ENCODE measurements at regions not wholly inside any gene's neighbourhood (a gene's known extent, or its start where the extent isn't known, plus 50 kb on each side); places are given as distances from the start of the nearest gene placed in this dataset.
A peak's percentile ranks its signal among the peaks of the same experiment; 100 is the strongest.

- H3K4me3 ChIP-seq (ENCODE audit: low read depth, low read length), result peak overlapping the region; percentile 84
- no peak for TF ChIP-seq CTCF (IDR thresholded peaks at IDR 0.05; ENCODE audit: insufficient read depth, low read depth, low read length)
- peak; percentile 98 for DNase-seq (ENCODE audit: low read depth)
These were observed 102.0 kb downstream of the OR2B2 start for GRCh38 chr6:27809939-27810767.

GRCh38 chr6:27809067-27809938 lies 102.9 kb downstream of the OR2B2 start:
- TF ChIP-seq CTCF (IDR thresholded peaks at IDR 0.05; ENCODE audit: insufficient read depth, low read depth, low read length), result no peak
- no peak for DNase-seq (ENCODE audit: low read depth)
- peak overlapping the region; percentile 84 for H3K4me3 ChIP-seq (ENCODE audit: low read depth, low read length)

GRCh38 chr6:27808242-27809066 lies 103.7 kb downstream of the OR2B2 start:
- DNase-seq (ENCODE audit: low read depth), result peak; percentile 45
- H3K4me3 ChIP-seq (ENCODE audit: low read depth, low read length), result peak overlapping the region; percentile 74

GRCh38 chr6:27807441-27808241 lies 104.6 kb downstream of the OR2B2 start:
- peak overlapping the region; percentile 74 for H3K4me3 ChIP-seq (ENCODE audit: low read depth, low read length)
- peak; percentile 97 for DNase-seq (ENCODE audit: low read depth)

GRCh38 chr6:27806981-27807440 lies 105.2 kb downstream of the OR2B2 start:
- H3K4me3 ChIP-seq (ENCODE audit: low read depth, low read length), result peak overlapping the region; percentile 74
- TF ChIP-seq CTCF (IDR thresholded peaks at IDR 0.05; ENCODE audit: insufficient read depth, low read depth, low read length), result no peak

GRCh38 chr6:27805347-27805746 lies 106.8 kb downstream of the OR2B2 start:
- H3K4me3 ChIP-seq (ENCODE audit: low read depth, low read length), result no peak overlapping the region
- TF ChIP-seq CTCF (IDR thresholded peaks at IDR 0.05; ENCODE audit: insufficient read depth, low read depth, low read length), result no peak
- no peak for DNase-seq (ENCODE audit: low read depth)

More at GRCh38 chr6:27806981-27807440, 105.2 kb downstream of the OR2B2 start:
- peak; percentile 83 for DNase-seq (ENCODE audit: low read depth)

- no peak for TF ChIP-seq CTCF (IDR thresholded peaks at IDR 0.05; ENCODE audit: insufficient read depth, low read depth, low read length)
- no peak overlapping the region for H3K4me3 ChIP-seq (ENCODE audit: low read depth, low read length)
- DNase-seq (ENCODE audit: low read depth), result no peak
These were observed 107.3 kb downstream of the OR2B2 start for GRCh38 chr6:27804851-27805250.

Data from fibroblast of villous mesenchyme (primary cell).